GM23338 (cell line): ENCODE measurements at regions not wholly inside any gene's neighbourhood (a gene's known extent, or its start where the extent isn't known, plus 50 kb on each side); places are given as distances from the start of the nearest gene placed in this dataset.

Experiments used
- CREB1 ChIP-seq: fragments of 250-450 bp; sonication (Bioruptor Pico); IDR thresholded peaks from 2 replicates; pipeline ENCODE4 v1.5.0; 2020; ENCODE audit warnings: low read depth, mild to moderate bottlenecking, moderate library complexity
- EZH2 ChIP-seq: fragments of 200-600 bp; sonication (generic); IDR thresholded peaks from one replicate; pipeline ENCODE4 v1.8.0; 2017; ENCODE audit warnings: antibody characterized with exemption, mild to moderate bottlenecking, low read depth; ENCODE audit not compliant: unreplicated experiment
- EZH2phosphoT487 ChIP-seq: fragments of 200-600 bp; sonication (generic); IDR thresholded peaks from one replicate; pipeline ENCODE4 v1.8.1; 2018; ENCODE audit warnings: antibody characterized with exemption; ENCODE audit not compliant: unreplicated experiment
- POLR2AphosphoS5 ChIP-seq: IDR thresholded peaks from 2 replicates; pipeline ENCODE4 v1.6.1; 2016; ENCODE audit warnings: antibody characterized with exemption, low read depth
- ZNF114 ChIP-seq: fragments of 250-450 bp; sonication (Bioruptor Pico); IDR thresholded peaks from 2 replicates; pipeline ENCODE4 v1.5.0; 2020; ENCODE audit warnings: mild to moderate bottlenecking, moderate library complexity
- TF ChIP-seq, protein P1 (sequence below), 2 experiments: fragments of 200-600 bp in 1 of 2; sonication (generic) in 1 of 2; conservative IDR thresholded peaks; 2 replicates each; pipeline versions ENCODE4 v1.5.1 to v1.6.1; 2016 to 2017; ENCODE audit warnings: antibody characterized with exemption in 2 of 2, low read depth in 2 of 2, mild to moderate bottlenecking in 2 of 2, moderate library complexity in 1 of 2
- TF ChIP-seq, protein P2 (sequence below): IDR thresholded peaks from one replicate; pipeline ENCODE4 v1.6.1; 2018; ENCODE audit warnings: antibody characterized with exemption; ENCODE audit not compliant: unreplicated experiment
- TF ChIP-seq, protein P3 (sequence below): IDR thresholded peaks from 2 replicates; pipeline ENCODE4 v1.6.1; 2016; ENCODE audit warnings: antibody characterized with exemption
- TF ChIP-seq, protein P4 (sequence below): fragments of 250-450 bp; sonication (Bioruptor Pico); IDR thresholded peaks from 2 replicates; pipeline ENCODE4 v1.5.0; 2020; ENCODE audit warnings: mild to moderate bottlenecking, moderate library complexity

DNA sequence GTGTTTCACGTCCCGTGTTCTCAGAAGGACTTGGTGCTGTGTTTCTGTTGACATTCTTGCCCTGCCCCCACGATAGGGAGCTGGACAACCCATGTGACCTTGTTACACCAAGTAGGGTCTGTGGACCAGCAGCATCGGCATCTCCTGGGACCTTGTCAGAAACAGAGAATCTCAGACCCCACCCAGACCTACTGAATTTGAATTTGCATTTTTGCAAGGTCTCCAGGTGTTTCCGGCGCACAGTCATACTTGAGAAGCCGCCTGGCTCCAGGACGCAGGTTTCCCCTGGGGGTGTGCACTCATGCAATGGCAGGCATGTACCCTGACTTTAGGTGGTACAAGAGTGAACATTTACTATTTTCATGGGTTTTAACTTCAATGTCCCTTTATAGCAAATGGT is 117.9 kb downstream of the TLE3 start:
- TF ChIP-seq, protein P1, sequence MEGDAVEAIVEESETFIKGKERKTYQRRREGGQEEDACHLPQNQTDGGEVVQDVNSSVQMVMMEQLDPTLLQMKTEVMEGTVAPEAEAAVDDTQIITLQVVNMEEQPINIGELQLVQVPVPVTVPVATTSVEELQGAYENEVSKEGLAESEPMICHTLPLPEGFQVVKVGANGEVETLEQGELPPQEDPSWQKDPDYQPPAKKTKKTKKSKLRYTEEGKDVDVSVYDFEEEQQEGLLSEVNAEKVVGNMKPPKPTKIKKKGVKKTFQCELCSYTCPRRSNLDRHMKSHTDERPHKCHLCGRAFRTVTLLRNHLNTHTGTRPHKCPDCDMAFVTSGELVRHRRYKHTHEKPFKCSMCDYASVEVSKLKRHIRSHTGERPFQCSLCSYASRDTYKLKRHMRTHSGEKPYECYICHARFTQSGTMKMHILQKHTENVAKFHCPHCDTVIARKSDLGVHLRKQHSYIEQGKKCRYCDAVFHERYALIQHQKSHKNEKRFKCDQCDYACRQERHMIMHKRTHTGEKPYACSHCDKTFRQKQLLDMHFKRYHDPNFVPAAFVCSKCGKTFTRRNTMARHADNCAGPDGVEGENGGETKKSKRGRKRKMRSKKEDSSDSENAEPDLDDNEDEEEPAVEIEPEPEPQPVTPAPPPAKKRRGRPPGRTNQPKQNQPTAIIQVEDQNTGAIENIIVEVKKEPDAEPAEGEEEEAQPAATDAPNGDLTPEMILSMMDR (conservative IDR thresholded peaks at IDR 0.05; ENCODE audit: low read depth in 2 of 2), result no peak
- no peak for TF ChIP-seq POLR2AphosphoS5
- TF ChIP-seq, protein P2, sequence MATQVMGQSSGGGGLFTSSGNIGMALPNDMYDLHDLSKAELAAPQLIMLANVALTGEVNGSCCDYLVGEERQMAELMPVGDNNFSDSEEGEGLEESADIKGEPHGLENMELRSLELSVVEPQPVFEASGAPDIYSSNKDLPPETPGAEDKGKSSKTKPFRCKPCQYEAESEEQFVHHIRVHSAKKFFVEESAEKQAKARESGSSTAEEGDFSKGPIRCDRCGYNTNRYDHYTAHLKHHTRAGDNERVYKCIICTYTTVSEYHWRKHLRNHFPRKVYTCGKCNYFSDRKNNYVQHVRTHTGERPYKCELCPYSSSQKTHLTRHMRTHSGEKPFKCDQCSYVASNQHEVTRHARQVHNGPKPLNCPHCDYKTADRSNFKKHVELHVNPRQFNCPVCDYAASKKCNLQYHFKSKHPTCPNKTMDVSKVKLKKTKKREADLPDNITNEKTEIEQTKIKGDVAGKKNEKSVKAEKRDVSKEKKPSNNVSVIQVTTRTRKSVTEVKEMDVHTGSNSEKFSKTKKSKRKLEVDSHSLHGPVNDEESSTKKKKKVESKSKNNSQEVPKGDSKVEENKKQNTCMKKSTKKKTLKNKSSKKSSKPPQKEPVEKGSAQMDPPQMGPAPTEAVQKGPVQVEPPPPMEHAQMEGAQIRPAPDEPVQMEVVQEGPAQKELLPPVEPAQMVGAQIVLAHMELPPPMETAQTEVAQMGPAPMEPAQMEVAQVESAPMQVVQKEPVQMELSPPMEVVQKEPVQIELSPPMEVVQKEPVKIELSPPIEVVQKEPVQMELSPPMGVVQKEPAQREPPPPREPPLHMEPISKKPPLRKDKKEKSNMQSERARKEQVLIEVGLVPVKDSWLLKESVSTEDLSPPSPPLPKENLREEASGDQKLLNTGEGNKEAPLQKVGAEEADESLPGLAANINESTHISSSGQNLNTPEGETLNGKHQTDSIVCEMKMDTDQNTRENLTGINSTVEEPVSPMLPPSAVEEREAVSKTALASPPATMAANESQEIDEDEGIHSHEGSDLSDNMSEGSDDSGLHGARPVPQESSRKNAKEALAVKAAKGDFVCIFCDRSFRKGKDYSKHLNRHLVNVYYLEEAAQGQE, result no peak
- TF ChIP-seq EZH2phosphoT487, result no peak
- no peak for TF ChIP-seq EZH2
- TF ChIP-seq CREB1 (CRISPR knock-in tag), result no peak
- no peak for TF ChIP-seq ZNF114
- TF ChIP-seq, protein P3, sequence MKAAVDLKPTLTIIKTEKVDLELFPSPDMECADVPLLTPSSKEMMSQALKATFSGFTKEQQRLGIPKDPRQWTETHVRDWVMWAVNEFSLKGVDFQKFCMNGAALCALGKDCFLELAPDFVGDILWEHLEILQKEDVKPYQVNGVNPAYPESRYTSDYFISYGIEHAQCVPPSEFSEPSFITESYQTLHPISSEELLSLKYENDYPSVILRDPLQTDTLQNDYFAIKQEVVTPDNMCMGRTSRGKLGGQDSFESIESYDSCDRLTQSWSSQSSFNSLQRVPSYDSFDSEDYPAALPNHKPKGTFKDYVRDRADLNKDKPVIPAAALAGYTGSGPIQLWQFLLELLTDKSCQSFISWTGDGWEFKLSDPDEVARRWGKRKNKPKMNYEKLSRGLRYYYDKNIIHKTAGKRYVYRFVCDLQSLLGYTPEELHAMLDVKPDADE, result no peak
- TF ChIP-seq, protein P4, sequence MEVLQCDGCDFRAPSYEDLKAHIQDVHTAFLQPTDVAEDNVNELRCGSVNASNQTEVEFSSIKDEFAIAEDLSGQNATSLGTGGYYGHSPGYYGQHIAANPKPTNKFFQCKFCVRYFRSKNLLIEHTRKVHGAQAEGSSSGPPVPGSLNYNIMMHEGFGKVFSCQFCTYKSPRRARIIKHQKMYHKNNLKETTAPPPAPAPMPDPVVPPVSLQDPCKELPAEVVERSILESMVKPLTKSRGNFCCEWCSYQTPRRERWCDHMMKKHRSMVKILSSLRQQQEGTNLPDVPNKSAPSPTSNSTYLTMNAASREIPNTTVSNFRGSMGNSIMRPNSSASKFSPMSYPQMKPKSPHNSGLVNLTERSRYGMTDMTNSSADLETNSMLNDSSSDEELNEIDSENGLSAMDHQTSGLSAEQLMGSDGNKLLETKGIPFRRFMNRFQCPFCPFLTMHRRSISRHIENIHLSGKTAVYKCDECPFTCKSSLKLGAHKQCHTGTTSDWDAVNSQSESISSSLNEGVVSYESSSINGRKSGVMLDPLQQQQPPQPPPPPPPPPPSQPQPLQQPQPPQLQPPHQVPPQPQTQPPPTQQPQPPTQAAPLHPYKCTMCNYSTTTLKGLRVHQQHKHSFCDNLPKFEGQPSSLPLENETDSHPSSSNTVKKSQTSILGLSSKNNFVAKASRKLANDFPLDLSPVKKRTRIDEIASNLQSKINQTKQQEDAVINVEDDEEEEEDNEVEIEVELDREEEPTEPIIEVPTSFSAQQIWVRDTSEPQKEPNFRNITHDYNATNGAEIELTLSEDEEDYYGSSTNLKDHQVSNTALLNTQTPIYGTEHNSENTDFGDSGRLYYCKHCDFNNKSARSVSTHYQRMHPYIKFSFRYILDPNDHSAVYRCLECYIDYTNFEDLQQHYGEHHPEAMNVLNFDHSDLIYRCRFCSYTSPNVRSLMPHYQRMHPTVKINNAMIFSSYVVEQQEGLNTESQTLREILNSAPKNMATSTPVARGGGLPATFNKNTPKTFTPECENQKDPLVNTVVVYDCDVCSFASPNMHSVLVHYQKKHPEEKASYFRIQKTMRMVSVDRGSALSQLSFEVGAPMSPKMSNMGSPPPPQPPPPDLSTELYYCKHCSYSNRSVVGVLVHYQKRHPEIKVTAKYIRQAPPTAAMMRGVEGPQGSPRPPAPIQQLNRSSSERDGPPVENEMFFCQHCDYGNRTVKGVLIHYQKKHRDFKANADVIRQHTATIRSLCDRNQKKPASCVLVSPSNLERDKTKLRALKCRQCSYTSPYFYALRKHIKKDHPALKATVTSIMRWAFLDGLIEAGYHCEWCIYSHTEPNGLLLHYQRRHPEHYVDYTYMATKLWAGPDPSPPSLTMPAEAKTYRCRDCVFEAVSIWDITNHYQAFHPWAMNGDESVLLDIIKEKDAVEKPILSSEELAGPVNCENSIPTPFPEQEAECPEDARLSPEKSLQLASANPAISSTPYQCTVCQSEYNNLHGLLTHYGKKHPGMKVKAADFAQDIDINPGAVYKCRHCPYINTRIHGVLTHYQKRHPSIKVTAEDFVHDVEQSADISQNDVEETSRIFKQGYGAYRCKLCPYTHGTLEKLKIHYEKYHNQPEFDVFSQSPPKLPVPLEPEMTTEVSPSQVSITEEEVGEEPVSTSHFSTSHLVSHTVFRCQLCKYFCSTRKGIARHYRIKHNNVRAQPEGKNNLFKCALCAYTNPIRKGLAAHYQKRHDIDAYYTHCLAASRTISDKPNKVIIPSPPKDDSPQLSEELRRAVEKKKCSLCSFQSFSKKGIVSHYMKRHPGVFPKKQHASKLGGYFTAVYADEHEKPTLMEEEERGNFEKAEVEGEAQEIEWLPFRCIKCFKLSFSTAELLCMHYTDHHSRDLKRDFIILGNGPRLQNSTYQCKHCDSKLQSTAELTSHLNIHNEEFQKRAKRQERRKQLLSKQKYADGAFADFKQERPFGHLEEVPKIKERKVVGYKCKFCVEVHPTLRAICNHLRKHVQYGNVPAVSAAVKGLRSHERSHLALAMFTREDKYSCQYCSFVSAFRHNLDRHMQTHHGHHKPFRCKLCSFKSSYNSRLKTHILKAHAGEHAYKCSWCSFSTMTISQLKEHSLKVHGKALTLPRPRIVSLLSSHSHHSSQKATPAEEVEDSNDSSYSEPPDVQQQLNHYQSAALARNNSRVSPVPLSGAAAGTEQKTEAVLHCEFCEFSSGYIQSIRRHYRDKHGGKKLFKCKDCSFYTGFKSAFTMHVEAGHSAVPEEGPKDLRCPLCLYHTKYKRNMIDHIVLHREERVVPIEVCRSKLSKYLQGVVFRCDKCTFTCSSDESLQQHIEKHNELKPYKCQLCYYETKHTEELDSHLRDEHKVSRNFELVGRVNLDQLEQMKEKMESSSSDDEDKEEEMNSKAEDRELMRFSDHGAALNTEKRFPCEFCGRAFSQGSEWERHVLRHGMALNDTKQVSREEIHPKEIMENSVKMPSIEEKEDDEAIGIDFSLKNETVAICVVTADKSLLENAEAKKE (CRISPR knock-in tag), result no peak
